Hepatocyte (in vitro differentiated cells): ENCODE measurements at regions not wholly inside any gene's neighbourhood (a gene's known extent, or its start where the extent isn't known, plus 50 kb on each side); places are given as distances from the start of the nearest gene placed in this dataset.

Experiments used
- CTCF ChIP-seq: fragments of 200-600 bp; sonication (generic); IDR thresholded peaks from 2 replicates; pipeline ENCODE4 v1.5.1; 2016; ENCODE audit warnings: antibody characterized with exemption, mild to moderate bottlenecking; ENCODE audit not compliant: poor library complexity
- EZH2 ChIP-seq: fragments of 200-600 bp; sonication (generic); IDR thresholded peaks from 2 replicates; pipeline ENCODE4 v1.6.1; 2016; ENCODE audit warnings: antibody characterized with exemption, mild to moderate bottlenecking, borderline replicate concordance
- EZH2phosphoT487 ChIP-seq: fragments of 200-600 bp; sonication (generic); IDR thresholded peaks from one replicate; pipeline ENCODE4 v1.6.1; 2018; ENCODE audit warnings: antibody characterized with exemption, mild to moderate bottlenecking, low read depth, moderate library complexity; ENCODE audit not compliant: unreplicated experiment, severe bottlenecking

- TF ChIP-seq EZH2: no peak
- TF ChIP-seq CTCF: no peak
- TF ChIP-seq EZH2phosphoT487: no peak
These were observed 174.6 kb upstream of the SVIL start for GRCh38 chr10:29809383-29809782.
